OCI-LY1 (cell line): ENCODE measurements at regions not wholly inside any gene's neighbourhood (a gene's known extent, or its start where the extent isn't known, plus 50 kb on each side); places are given as distances from the start of the nearest gene placed in this dataset.

Experiments used
- H2AFZ ChIP-seq: fragments of 200-600 bp; sonication (generic), shearing (Covaris generic); 2 replicates; pipeline ENCODE4 v1.6.0; 2014; ENCODE audit warnings: antibody characterized with exemption, mild to moderate bottlenecking, low read length
- H3F3A ChIP-seq: fragments of 200-600 bp; sonication (generic), shearing (Covaris generic); 2 replicates; pipeline ENCODE4 v1.6.0; 2014; ENCODE audit warnings: mild to moderate bottlenecking, antibody characterized with exemption, low read length, moderate library complexity; ENCODE audit not compliant: insufficient read depth
- H3K27ac ChIP-seq: fragments of 200-600 bp; sonication (generic); 2 replicates; pipeline ENCODE4 v1.5.1; 2014; ENCODE audit warnings: low read length, mixed run types, mild to moderate bottlenecking, low read depth; ENCODE audit not compliant: poor library complexity, severe bottlenecking
- H3K27me3 ChIP-seq: fragments of 200-600 bp; sonication (generic); 2 replicates; pipeline ENCODE4 v1.6.0; 2014; ENCODE audit warnings: antibody characterized with exemption, mild to moderate bottlenecking, low read length, moderate library complexity; ENCODE audit not compliant: insufficient read depth
- H3K36me3 ChIP-seq: fragments of 200-600 bp; sonication (generic); 2 replicates; pipeline ENCODE4 v1.6.1; 2014; ENCODE audit warnings: mild to moderate bottlenecking, antibody characterized with exemption, low read length, moderate library complexity, mixed read lengths; ENCODE audit not compliant: insufficient read depth
- H3K4me1 ChIP-seq: fragments of 200-600 bp; sonication (generic); 2 replicates; pipeline ENCODE4 v1.5.1; 2014; ENCODE audit warnings: mild to moderate bottlenecking, low read length, moderate library complexity; ENCODE audit not compliant: insufficient read depth, severe bottlenecking
- H3K4me2 ChIP-seq: fragments of 200-600 bp; sonication (generic), shearing (Covaris generic); 2 replicates; pipeline ENCODE4 v1.6.1; 2014; ENCODE audit warnings: low read length
- H3K4me3 ChIP-seq: fragments of 200-600 bp; sonication (generic); 2 replicates; pipeline ENCODE4 v1.5.1; 2014; ENCODE audit warnings: low read length, low read depth, mild to moderate bottlenecking, mixed read lengths; ENCODE audit not compliant: poor library complexity, severe bottlenecking
- H3K79me2 ChIP-seq: fragments of 200-600 bp; shearing (Covaris generic); 2 replicates; pipeline ENCODE4 v1.6.1; 2016; ENCODE audit warnings: mixed run types, low read length, mixed read lengths; ENCODE audit not compliant: insufficient read depth
- H3K9ac ChIP-seq: fragments of 200-600 bp; sonication (generic), shearing (Covaris generic); 2 replicates; pipeline ENCODE4 v1.6.1; 2014; ENCODE audit warnings: mild to moderate bottlenecking, low read length, mixed read lengths
- H3K9me2 ChIP-seq: fragments of 200-600 bp; sonication (generic), shearing (Covaris generic); 2 replicates; pipeline ENCODE4 v1.6.1; 2014; ENCODE audit warnings: low read depth, mild to moderate bottlenecking, low read length, mixed read lengths
- H3K9me3 ChIP-seq: fragments of 200-600 bp; shearing (Covaris generic); 2 replicates; pipeline ENCODE4 v1.6.1; 2014; ENCODE audit warnings: low read length, mixed read lengths
- H4K20me1 ChIP-seq: fragments of 200-600 bp; sonication (generic), shearing (Covaris generic); 2 replicates; pipeline ENCODE4 v1.6.0; 2016; ENCODE audit warnings: mild to moderate bottlenecking, low read length; ENCODE audit not compliant: insufficient read depth
- CTCF ChIP-seq: fragments of 200-600 bp; sonication (generic), shearing (Covaris generic); IDR thresholded peaks from 2 replicates; pipeline ENCODE4 v1.5.1; 2017; ENCODE audit warnings: mild to moderate bottlenecking, antibody characterized with exemption, low read length, moderate library complexity, mixed read lengths
- EZH2 ChIP-seq: fragments of 200-600 bp; sonication (generic), shearing (Covaris generic); IDR thresholded peaks from 2 replicates; pipeline ENCODE4 v1.8.0; 2017; ENCODE audit warnings: borderline replicate concordance, mixed run types, mild to moderate bottlenecking, antibody characterized with exemption, low read length, moderate library complexity, mixed read lengths

GRCh38 chr10:106000721-106001120 is 1163.8 kb downstream of the SORCS1 start:
- Histone ChIP-seq H2AFZ (no peak overlapping the region), H3K79me2 (no peaks in the 10 kb centered on the region), H3K27me3 (no peaks in the 10 kb centered on the region), H3F3A (no peaks in the 10 kb centered on the region), H4K20me1 (no peaks in the 10 kb centered on the region), H3K27ac (no peak overlapping the region), H3K36me3 (no peaks in the 10 kb centered on the region), H3K9me3 (no peaks in the 10 kb centered on the region), H3K9ac (no peak overlapping the region), H3K4me1 (no peaks in the 10 kb centered on the region), H3K9me2 (no peaks in the 10 kb centered on the region), H3K4me2 (no peak overlapping the region), H3K4me3 (no peak overlapping the region)
- TF ChIP-seq EZH2 (no peak), CTCF (no peak)

GRCh38 chr10:105993609-105994008 is 1170.9 kb downstream of the SORCS1 start:
- Histone ChIP-seq H3K9me3 (no peaks in the 10 kb centered on the region), H2AFZ (no peak overlapping the region), H3K79me2 (no peaks in the 10 kb centered on the region), H3K27me3 (no peaks in the 10 kb centered on the region), H4K20me1 (no peaks in the 10 kb centered on the region), H3K27ac (no peak overlapping the region), H3K4me3 (no peak overlapping the region), H3K4me2 (no peak overlapping the region), H3K4me1 (no peaks in the 10 kb centered on the region), H3K36me3 (no peaks in the 10 kb centered on the region), H3K9ac (no peak overlapping the region), H3K9me2 (no peaks in the 10 kb centered on the region), H3F3A (no peaks in the 10 kb centered on the region)
- TF ChIP-seq EZH2 (no peak), CTCF (no peak)

GRCh38 chr10:105992928-105993327 is 1171.6 kb downstream of the SORCS1 start:
- no peaks in the 10 kb centered on the region for H3K79me2 ChIP-seq
- H4K20me1 ChIP-seq: no peaks in the 10 kb centered on the region
- H3K27ac ChIP-seq: no peak overlapping the region
- H3K9me3 ChIP-seq: no peaks in the 10 kb centered on the region
- H3K4me3 ChIP-seq: no peak overlapping the region
- H3K4me2 ChIP-seq: no peak overlapping the region
- no peaks in the 10 kb centered on the region for H3K9me2 ChIP-seq
- no peaks in the 10 kb centered on the region for H3K4me1 ChIP-seq
- H3K27me3 ChIP-seq: no peaks in the 10 kb centered on the region
- TF ChIP-seq CTCF (no peak), EZH2 (no peak)
- no peak overlapping the region for H2AFZ ChIP-seq
- no peaks in the 10 kb centered on the region for H3K36me3 ChIP-seq
- no peak overlapping the region for H3K9ac ChIP-seq
- no peaks in the 10 kb centered on the region for H3F3A ChIP-seq
